ENCODE measurements at regions not wholly inside any gene's neighbourhood (a gene's known extent, or its start where the extent isn't known, plus 50 kb on each side); places are given as distances from the start of the nearest gene placed in this dataset.
"Not testable (repeated sequence)": the region's sequence is repeated elsewhere in the genome, so short reads cannot be mapped to it uniquely, and the experiment has no call there.

DNA sequence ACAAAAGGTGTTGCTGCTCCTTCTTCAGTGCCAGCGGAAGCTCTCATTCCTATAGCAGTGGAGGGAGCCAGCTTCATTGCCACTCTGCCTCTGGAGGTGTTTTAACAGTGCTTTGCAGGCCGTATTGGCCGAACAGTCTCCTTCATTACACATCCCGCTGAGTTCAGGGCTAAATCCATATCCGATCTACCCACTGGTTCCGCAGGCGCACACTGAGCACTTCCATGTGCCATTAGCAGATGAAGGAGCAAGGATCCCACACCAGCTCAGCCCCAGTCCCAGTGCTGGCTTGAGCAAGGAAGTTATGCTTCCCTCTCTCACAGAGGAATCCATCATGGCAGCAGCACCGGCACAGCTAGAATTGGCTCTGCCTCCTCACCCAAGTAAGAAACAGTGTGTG is 121.2 kb upstream of the IRX2 start:
- no peak for DNase-seq

DNA sequence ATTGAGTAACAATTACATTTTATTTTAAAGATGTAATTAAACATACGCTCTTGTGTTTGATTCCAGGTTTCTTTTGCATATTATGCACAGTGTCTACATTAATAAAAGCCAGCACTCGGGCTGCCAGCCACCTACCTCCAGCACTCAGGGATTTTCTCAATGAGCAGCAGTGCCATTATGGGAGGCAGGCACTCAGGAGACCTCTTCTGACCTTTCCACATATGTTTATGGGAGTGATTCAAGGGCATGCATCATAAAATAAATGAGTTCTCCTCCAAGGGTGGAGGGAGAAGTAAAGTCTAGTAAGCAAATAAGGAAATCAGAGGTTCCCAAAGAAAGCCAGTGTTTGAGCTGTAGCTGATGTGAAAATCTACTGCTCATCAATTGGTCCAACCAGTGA is 119.8 kb upstream of the IRX2 start:
- DNase-seq, result no peak

DNA sequence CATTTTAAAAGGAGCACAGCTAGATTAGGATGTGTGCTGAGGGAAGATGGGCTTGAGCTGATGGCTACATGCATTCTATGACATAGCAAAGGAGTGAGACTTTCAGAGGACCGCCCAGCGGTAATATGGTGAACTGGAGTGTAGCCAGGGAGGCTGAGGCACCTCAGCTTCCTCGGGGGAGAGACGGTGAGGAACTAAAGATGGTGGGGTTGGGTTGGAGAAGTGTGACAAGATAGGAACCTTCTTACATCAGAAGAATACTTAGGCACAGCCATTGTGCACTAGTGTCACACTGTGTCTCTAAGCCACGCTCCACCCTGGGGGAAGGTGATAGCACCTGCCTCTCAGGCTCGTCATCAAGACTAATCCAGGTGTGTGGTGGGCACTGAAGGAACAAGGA is 118.0 kb upstream of the IRX2 start:
- no peak for DNase-seq

DNA sequence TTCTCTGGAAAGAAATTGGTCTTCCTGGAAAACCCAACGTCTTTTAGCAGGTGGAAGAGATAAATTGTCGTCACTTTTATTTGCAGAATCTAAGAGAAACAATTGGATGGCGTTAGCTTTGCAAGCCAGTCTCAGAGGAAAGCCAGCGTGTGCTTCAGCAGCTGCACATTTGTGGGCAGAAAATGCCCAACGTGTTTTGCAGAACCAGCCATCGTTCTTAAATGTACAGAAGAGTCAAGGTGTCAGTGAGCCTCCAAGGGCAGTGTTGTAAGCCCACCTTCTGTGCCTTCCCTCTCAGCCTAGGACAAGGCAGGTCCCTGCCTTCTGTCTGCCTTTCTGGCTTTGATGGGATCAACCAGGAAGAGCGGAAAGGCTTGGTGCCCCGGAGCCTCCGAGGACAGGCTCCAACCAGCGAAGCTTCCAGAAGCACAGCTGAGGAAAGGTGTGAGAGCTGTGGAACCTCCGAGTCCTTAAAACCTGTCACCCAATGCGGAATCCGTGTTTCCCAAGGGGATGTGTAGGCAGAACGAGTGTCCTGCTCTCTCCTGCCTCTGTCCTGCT is 116.0 kb upstream of the IRX2 start:
- no peak for DNase-seq

DNA sequence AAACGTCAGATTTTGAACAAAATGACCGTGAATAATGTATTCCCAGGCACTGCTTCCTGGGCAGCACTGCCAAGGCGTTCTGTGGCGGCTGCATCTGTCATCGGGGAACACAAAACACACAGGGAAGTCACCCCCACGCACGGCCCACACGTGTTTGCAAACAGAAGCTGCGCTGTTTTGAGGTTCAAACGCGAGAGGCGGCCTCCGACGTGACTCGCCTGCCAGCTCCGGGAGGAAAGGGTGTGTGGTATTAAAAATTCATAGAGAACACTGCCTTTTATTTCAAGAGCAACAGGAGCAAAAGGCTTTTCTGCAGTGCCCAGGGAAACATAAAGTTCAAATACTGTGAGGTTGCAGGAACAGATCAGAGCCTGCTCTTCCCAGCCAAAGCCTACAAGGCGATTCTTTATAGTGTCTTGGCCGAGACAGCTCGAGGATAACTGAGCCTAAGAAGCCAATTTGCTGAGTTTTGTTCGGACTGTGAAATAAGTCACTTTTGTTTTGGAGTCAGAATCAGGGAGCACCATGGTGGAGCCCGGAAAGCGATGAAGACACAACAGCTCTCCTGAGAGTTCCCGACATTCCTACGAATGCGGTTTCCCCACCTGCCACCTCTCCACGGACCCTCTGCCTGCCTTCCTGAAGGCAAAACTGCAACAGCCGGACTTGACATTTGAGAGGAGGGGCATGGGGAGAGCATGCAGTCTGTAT is 115.3 kb upstream of the IRX2 start:
- no peak for DNase-seq

DNA sequence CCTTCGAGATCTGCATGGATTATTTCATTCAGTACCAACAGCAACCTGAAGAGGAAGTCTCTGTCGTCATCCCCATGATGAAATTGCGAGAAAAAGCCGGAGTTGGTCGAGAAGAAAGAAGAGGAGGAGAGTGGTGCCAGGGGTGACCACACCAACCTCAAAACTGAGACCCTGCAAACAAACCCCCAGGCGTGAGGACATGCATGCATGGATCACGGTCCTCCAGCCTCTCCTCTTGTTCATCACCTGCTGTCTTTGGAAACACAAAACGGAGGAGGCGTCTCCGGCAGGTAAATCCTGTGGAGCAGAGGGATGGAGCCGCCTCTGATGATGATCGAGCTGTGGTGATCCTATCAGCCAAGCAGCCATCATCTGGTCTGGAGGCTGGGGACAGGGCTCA is 114.4 kb upstream of the IRX2 start:
- no peak for DNase-seq

DNA sequence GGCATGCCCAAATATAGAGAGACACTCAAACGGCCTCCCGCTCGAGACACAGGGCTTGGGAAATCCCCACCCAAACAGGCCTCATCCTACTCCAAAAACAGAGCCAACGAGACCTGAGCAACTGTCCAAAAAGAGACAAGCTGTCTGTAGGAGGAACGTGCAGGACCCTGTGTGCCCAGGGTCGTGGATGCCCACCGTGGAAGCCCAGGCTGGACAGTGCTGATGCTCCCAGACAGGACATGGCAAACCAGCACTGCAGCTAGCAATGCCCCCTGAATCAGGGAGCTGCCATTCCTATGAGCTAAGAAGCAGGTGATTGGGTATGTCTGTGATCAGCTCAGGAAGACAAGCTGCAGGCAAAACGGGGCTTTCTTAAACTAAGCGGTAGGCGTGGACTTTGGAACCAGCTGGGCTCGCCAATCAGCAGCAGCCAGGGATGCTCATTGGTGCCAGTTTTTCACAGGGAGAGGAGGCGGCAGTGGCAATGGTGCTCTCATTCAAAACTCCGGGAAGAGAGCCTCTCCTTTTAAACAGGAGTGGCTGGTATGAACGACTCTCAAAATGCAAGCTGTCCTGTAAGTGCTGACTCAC is 113.1 kb upstream of the IRX2 start:
- DNase-seq, result no peak

DNA sequence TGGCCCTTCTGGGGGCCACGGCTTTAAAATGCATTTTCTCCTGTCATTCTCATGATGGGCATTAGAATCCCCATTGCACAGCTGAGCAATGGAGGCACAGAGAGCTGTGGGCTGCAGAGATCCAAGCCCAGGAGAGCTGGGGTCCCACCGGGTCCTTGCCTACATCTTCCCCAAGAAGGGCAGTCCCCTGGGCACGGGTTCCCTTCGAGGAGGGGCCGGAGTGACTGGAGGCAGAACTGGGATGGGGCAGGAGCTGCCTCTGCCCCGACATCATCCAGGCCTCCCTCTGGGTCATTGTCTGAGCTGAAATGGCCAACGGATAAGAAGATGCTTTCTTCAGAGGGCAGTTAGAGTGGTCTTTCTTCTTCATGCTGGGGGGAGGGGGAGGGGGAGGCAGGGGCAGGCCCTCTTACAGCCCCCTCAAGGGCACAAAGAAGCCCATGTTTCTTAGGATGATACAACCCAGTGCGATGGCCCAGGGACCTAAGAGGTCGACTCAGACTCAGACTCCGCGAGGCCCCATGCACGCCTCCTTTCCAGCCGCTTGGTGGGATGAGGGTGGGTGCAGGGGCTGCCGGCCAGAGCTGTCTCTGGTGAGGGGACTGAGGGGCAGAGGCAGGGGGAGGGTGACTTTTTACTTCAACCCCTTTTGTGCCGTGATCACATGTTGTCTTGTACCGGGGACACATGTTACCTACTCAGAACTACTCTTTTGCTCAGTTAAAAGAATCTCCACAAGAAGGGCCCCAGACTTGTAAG is 112.4 kb upstream of the IRX2 start:
- no peak for DNase-seq

DNA sequence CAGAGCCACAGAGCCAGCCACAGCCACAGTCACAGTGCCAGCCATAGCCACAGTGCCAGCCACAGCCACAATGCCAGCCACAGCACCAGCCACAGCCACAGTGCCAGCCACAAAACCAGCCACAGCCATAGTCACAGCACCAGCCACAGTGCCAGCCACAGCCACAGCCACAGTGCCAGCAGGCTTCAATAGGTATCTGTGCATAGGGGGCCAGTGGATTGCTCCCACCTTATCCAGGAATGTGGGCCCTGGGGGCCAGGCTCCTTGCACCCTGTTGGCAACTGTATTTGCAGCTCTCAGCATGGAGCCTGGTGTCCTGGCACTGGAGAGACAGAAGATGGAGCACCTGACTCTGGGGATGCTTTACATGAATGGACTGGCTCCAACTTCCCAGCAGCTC is 111.7 kb upstream of the IRX2 start:
- DNase-seq, result no peak

DNA sequence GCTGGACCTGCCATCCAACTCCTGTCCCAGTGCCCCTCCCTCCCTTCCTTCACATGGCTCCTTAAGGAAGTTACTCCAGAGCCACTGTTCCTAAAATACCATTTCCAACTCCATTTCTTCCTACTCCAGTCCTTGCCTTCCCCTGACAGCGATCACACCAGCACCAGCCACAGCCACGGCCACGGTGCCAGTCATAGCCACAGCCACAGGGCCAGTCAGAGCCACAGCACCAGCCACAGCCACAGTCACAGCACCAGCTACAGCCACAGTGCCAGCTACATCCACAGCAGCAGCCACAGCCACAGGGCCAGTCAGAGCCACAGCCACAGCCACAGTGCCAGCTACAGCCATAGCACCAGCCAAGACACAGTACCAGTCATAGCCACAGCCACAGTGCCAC is 110.7 kb upstream of the IRX2 start:
- DNase-seq, result not testable (repeated sequence)

DNA sequence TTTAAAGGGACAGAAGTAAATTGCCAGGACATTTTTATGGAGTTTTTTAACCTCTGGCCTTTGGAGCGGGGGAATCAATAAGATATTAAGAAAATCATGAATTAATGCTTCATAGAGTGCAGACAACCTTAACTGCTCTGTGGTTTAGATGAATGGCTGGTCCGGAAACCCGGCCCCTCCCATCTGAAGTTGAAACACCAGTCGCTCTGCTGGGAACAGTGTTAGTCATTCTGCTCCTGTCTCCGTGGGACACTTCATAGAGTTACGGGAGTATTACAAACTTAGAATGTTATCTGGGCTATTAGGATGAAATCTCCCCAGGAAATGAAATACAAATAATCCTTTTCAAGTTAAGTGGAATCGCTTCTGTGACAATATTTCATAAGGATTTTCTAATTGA is 110.1 kb upstream of the IRX2 start:
- DNase-seq, result no peak

DNA sequence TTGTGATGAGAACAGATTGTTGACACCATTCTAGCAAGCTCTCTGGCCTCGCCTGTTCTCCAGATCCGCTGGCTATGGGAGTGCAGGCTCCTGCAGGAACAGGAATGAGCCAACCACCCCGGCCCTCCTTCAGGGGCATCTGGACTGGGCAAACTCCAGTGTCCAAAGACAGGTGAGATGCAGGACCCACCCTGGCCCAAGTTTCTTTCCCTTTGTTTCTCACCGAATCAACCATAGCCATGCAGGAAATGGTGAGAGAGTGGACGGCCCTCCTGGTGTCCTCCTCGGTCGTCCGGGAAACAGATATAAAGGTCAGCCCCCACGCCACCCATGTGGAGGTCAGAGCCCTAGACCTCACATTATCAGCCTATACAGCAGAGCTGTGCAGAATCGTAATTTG is 108.6 kb upstream of the IRX2 start:
- no peak for DNase-seq

DNA sequence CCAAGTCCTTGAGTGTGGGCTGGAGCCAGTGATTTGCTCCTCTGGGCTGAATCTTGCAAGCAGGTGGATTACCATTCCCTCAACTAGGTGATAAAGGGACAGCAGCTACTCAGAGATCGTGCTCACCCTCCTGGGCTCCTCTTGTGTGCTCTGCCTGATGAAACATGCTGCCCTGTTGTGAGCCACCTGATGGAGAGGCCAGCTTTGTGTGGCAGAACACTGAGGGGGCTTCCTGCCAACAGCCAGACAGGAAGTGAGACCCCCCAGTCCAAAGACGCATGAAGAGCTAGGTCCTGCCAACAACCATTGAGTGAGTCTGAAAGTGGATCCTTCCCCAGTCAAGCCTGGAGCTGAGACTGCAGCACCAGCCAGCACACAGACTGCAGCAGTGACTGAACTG is 106.4 kb upstream of the IRX2 start:
- DNase-seq, result no peak

DNA sequence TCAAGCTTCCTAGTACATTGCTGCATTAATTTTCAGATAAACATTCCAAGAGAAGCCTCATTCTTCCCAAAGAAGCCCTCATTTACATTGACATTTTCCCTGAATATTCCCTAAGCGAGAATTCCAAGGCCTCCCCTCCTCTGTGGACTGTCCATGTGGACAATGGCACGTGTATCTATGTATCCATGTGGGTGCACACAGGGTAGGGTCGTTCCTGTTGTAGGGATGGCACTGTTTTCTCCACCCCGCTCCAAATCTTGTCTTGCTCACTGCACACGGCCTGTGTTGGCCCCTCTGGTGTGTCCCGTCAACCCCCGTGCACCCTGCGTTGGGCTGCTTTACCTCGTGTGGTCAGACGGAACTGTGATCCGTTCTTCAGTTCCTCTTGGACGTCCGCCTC is 104.7 kb upstream of the IRX2 start:
- no peak for DNase-seq

DNA sequence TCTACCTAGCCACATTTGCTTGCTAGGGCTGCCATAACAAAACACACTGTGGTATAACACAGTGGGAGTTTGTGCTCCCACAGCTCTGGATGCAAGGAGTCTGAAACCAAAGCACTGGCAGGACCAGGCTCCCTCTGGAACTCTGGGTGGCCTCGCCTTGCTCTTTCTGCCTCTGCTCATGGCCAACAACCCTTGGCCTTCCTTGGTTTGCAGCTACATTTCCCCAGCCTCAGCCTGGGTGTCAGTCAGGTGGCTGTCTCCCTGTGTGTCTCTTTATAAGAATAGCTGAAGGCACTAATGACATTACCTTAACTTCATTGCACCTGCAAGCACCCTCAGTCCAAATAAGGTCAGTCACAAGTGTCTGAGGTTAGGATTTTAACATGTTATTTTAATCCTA is 101.0 kb upstream of the IRX2 start:
- no peak for DNase-seq

DNA sequence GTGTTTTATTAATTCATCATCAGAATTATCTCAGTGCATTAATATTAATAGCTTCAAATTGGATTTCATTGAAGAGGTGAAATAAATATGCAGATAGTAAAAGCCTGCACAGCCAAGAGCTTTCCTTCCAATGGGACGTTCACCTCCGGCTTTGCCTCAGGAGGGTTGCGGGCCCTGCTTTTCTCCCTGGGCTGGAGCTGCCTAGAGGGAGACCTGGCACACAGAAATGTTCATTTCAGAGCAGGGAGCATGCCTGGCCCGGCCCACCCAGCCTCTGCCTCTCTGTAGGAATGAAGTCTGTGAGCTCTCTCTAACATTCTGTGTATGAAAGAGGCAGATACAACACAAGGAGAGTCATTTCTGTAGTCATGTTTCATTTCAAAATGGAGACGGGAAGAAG is 100.4 kb upstream of the IRX2 start:
- no peak for DNase-seq

DNA sequence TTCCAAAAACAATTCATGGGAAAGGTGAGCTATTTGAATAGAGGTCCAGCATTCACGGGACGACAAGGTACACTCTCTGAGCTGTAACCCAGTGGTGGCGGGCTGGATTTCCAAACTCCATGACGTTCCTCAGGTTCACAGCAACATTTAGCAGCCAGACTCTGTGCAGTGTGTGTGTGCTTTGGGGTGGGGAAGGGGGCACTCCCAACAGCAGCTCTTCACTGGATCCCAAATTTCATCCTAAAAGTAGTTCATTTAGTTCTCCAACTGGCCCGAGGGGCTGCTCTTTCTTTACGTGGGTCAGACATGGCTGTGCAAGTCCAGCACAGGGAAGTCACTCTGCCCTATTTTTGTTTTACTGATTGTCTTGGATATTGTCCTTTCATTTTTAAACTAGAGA is 98.0 kb upstream of the IRX2 start:
- no peak for DNase-seq

DNA sequence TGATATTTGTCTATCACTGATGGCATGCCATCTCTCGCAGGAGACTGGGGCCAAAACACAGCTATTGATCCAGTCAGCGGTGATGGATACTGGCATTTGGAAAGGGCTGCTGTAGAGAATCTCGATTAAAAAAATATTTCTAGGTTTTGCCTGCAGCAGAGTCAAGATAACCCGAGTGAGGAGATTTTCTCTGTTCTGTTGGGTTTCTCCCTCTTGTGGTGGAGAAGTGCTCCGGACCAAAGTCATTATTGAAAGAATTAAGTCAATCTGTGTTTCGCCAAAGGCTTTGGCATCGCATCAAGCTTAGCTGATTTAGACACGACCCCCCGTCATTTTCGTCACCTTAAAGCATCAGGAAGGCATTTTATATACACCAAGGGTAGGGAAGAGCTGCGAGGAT is 97.1 kb upstream of the IRX2 start:
- no peak for DNase-seq

DNA sequence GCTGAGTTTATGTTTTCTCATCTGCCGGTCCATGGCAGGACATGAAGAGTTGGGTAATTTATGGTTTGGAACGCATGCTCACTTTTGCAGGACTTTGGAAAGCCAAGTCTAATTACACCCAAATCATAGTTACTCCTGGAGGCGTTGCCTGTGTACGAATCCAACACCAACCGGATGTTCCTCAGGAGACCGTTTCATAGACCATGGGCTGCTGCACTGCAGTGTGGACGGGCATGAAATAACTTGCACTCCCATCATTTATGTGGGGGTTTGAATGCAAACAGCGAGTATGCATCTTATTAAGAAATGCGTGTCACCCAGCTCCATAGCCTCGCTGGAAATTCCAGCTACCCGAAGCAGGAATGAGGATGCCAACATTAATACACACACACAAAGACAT is 96.1 kb upstream of the IRX2 start:
- no peak for DNase-seq

DNA sequence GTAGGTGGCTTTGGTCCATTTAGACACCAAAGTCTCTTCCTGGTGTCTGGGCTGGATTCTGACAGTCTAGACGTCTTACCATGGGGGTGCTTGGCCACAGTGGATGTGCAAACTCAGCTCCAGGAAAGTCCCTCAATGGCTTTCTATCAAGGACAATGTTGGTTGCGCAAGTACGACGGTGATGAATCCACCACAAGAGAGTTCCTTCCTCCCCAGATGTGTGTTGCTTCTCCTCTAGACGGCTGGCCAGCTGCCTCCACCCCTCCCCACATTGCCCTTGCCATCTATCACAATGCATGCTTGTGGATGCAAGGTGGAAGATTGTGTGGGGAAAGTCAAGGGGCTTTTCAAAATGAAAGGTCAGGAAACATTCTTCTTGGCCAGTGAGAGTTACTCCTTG is 89.7 kb upstream of the IRX2 start:
- DNase-seq, result no peak

DNA sequence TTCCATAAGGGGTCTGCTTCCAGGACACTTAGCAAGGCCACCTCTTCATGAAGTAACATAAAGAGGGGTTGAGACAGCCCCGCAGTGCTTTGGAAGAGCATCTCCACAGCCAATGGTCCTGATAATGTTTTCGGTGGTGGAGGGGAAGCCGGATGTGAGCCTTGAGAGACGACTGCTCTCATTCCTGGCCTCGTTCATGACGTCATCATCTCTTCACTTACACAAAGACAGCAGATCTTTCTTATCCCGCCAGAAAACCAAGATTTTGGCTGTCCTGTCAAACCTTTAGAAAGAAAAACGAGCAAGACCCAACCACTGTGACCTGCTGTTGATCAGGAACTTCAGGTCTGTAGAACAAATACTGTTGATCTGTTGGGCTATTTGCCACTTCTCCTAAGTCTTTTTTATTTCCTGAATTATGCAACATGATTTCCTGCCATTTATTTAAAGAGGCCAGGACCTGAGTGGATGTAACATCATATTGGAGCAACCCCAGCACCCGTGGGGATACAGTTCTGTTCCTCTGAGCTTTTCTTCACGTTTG is 89.0 kb upstream of the IRX2 start:
- no peak for DNase-seq

DNA sequence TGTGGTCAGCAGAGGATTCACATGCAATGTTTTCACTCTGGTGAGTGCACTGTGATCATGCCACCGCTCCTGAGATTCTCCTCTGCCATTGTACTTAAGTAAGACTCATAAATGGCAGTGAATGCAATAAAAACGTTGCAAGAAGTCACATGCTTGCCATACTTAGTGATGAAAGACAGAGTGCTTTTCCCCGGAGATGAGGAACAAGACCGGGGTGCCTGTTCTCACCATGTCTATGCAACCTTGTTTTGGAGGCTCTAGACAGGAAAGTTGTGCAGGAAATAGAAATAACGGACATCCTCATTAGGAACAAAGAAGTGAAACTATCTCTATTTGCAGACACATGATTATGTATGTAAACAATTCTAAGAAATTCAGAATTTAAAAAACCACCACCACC is 84.7 kb upstream of the IRX2 start:
- DNase-seq, result no peak

DNA sequence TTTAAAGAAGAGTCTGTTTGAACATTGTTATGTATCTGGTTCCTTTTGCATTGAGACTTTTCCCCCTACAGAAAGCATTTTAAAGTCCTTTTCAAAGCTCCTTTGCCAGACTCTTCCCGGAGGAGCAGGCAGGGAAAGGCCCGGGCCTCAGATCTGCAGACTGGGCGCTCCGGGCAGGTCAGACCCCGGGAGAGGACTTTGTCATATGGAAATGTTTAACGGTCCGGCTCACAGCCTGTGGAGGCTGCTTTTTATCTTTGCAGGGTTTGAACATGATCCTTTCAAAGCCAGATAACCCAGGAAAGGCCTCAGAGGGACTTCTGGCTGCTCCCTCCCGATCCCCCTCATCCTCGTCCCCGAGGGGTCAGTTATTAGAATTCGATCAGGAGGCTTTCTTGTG is 82.1 kb upstream of the IRX2 start:
- no peak for DNase-seq

DNA sequence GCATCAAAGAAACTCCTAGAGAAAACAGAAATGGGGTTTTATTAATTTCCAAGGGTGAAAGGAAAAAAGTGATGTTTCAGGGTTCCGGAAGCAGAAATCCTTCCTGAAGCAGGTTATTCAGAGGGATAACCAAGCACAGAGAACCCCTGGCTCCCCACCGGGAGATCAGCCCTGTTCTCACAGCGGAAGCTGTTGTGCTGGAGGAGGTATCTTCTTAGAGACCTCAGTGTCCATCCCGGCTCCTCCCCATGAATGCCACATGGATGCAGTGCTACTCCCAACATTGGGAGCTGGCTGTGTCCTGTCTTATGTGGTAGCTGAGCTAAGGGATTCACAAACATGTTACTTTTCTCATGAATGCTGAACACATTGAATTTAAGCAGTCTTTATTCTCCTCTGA is 80.9 kb upstream of the IRX2 start:
- no peak for DNase-seq

Measured in T-helper 2 cell (primary cell).